ENCODE measurements at regions not wholly inside any gene's neighbourhood (a gene's known extent, or its start where the extent isn't known, plus 50 kb on each side); places are given as distances from the start of the nearest gene placed in this dataset.

DNA sequence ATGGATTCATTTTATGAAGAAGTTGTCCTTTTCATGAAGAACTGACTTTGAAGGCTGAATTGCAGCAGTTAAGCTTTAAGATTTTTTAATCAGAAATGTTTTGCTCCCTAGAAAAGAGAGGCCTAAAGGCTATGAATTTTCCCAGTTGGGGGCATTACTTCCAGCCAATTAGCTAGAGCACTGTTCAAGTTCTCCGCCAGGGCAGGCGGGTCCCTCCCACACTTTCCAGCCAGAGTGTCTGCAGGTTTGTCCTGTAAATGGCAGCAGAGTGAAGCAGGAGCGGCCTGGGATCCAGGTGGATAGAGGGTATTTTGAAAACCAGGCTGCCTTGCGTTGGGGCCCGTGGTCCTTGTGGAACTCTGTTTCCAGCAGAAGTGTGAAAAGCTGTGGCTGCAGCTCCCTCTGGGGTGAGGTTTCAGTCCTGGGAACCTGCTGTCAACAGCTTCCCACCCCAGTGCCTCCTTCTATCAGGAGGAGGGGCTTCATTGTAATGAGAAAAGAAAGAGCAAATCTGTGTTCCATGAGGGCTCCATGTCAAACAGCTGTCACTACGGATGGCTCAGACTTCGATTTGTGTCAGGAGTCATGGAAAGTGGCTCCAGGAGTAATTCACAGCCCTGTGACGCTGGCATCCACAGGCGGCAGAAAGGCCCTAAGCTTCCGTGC lies 210.7 kb upstream of the TMEM132C start:
- no peak for DNase-seq

GRCh38 chr12:128057586-128057985 lies 209.4 kb upstream of the TMEM132C start:
- no peak for DNase-seq

- no peak for DNase-seq
Observed at GRCh38 chr12:128059621-128060370, 207.2 kb upstream of the TMEM132C start.

GRCh38 chr12:128068211-128068610 lies 198.8 kb upstream of the TMEM132C start:
- DNase-seq = no peak

DNA sequence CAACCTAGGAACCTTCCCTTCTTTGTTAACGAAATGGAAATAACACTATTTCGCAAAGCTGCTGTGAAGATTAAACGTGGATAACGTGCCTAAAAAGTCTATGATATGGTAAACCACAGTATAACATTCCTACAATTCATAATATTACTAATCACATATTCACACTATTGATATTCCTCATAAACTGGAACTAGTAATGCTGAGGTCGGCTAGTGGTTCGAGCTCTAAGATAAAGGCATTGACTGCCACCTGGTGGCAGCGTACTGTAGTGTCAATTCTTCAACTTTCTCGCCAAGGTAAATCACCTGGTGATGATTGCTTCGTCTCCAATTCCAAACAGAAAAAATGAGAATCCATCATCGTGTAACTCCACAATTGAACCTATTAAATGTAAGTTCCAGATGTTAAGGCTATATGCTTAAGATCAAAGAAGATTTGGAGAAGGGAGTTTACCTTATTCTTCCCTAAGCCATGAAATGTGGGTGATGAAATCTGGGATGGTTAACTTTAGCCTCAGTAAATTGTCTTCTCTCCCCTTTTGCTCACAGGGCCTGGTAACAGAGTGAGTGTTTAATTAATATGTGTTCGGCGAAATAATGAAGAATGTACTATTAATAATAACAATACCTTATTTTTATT lies 197.5 kb upstream of the TMEM132C start:
- DNase-seq = no peak

GRCh38 chr12:128073937-128074336 lies 193.0 kb upstream of the TMEM132C start:
- DNase-seq = no peak

- DNase-seq = no peak
Observed at GRCh38 chr12:128075332-128075731, 191.6 kb upstream of the TMEM132C start.

GRCh38 chr12:128076188-128076587 lies 190.8 kb upstream of the TMEM132C start:
- no peak for DNase-seq

DNA sequence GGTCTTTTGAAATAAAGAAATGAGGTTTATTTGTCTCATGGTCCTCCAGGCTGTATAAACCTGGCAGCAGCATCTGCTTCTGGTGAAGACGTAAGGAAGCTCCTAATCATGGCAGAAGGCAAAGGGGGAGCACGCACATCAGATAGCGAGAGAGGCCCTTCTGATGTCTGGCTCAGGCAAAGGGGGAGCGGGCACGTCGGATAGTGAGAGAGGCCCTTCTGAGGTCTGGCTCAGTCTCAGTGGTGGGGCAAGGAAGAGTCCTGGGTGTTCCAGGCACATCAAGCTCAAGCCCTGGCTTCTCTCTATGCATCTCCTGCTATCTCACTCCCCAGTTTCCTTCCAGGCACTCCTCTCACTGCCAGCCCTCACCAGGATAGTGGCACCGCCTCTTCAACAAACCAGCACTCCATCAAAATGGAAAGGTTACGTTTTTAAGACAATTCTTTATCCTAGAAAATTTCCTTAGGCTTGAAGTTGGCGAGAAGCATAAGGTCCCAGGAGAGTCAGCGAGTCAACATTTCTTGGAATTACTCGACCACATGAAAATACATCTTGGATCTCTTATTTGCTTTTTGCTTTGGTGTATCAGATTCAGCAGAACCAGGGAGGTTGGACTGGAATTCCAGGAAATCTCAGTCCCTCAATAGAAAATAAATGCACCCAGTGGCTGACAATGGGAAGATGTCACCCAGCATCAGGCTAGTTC lies 189.6 kb upstream of the TMEM132C start:
- DNase-seq = no peak

GRCh38 chr12:128077917-128078298 lies 189.1 kb upstream of the TMEM132C start:
- no peak for DNase-seq

- no peak for DNase-seq
Observed at GRCh38 chr12:128078301-128078971, 188.5 kb upstream of the TMEM132C start.

GRCh38 chr12:128079446-128079845 lies 187.5 kb upstream of the TMEM132C start:
- no peak for DNase-seq

DNA sequence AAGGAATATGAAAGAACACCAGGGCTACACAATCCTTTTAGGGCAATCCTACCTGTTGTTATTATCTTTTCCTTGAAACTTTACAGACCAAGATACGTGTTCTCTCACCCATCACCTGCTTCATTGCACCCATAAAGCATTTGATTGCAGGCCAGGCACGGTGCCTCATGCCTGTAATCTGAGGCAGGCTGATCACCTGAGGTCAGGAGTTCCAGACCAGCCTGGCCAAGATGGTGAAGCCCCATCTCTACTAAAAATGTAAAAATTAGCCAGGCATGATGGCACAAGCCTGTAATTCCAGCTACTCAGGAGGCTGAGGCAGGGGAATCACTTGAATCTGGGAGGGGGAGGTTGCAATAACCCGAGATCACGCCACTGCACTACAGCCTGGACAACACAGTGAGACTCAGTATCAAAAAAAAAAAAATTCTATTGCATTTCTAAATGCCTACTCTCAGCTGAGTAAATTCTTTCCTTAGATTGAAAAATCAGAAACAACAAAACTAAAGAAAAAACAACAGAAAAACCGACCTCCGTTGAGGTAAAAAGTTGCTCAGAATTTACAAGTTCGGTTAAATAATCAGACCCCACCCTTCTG lies 183.7 kb upstream of the TMEM132C start:
- no peak for DNase-seq

DNA sequence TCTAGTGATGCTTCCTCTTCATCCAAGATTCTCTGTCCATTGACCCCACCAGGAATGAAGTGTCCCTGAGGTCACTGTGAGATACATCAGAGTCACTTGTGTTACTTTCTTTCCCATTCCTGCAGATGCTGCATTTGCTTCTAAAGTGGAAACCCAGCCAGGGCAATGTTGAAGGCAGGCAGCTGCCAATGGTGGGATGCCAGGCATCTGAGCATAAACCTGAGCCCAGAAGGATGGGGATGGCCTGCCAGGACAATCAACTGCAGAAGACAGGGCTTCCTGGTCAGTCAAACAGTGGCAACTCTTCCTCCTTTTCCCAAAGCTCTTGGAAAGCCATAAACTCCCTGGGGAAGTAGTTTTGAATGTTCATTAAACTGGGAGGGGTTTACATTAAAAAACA lies 178.0 kb upstream of the TMEM132C start:
- no peak for DNase-seq

DNA sequence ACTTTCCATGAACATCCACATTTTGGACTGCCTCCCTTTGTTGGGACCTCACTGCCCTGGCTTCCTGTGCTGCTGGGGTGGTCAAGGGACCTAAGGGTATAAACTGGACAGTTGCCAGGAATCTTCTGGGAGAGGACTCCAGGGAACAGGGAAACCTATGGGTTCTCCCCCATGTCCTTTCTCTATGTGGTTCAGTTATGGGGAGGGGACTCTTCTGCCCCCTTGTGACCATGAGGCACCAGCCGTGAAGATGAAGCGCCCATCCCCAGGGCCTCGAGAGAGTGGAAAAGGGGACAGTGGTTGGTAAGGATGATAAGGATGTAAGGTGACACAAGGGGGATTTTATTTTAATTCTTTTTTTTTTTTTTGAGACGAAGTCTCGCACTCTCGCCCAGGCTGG lies 177.0 kb upstream of the TMEM132C start:
- no peak for DNase-seq

- no peak for DNase-seq
Observed at GRCh38 chr12:128091101-128091720, 175.8 kb upstream of the TMEM132C start.

- DNase-seq = no peak
Observed at GRCh38 chr12:128091951-128092382, 175.0 kb upstream of the TMEM132C start.

DNA sequence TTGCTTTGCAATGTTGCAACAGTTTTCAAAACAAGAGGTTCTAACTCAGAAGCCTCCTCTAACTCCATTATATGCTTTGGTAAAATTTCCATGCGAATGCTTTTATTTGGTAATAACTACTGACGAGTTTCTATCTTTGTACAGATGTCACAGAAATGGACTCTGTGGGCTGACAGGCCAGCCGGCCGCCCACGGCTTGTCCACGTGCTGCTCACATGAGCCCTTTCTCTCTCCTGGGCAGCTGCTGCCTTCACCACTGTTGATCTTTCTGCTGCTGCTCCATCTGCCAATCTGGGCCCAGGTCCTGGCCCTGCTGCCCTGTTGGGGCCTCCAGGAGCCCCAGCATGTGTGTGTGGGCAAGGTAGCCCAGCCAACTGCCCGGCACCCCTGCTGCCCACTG lies 168.2 kb upstream of the TMEM132C start:
- DNase-seq = no peak

GRCh38 chr12:128103152-128103551 lies 163.8 kb upstream of the TMEM132C start:
- no peak for DNase-seq

- no peak for DNase-seq
Observed at GRCh38 chr12:128109236-128109635, 157.7 kb upstream of the TMEM132C start.

DNA sequence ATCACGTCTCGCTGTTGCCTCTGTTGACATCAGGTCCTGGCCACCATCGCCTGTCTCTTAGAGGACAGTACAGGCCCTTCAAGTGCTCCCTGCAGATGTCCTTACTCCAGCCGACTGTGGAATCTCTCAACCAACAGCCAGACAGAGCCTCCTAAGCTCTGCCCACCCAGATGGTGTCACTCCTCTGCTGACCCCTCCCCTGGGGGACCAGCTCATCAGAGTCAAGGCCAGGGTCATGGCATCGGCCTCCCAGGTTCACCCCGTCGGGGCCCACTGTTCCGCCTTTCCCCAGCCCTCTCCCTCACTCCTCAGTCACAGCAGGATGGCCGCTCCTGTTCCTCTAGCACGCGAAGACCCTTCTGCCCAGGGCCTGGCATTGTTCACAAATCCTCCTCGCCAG lies 157.3 kb upstream of the TMEM132C start:
- no peak for DNase-seq

DNA sequence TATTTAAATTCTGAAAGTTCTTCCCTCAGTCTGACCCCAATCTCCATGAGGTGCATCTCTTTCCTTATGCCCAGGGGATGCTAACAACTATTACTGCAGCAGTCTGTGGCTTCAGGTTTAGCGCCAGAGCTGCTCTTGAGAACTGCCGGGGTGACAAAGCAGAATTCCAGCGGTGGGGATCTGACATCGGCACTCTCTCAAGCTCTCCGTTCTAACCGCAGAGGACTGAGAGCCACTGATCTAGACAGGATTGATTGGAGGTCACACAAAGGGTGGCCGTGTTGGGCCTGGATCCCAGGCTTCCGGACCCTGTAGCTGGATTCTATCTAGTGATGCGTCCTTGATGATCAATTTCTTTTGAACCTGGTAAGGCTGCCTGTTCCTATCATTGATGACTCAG lies 155.6 kb upstream of the TMEM132C start:
- DNase-seq = no peak
